H1 (cell line): ENCODE measurements at regions not wholly inside any gene's neighbourhood (a gene's known extent, or its start where the extent isn't known, plus 50 kb on each side); places are given as distances from the start of the nearest gene placed in this dataset.

Experiments used
- CTCF ChIP-seq, 3 experiments: IDR thresholded peaks; 1 replicate in 2 of 3; 2 replicates in 1 of 3; pipeline versions ENCODE4 v1.5.1 to v1.6.1; 2011; ENCODE audit warnings: low read length in 3 of 3, mild to moderate bottlenecking in 3 of 3, inconsistent platforms in 2 of 3, low read depth in 1 of 3, moderate library complexity in 1 of 3; ENCODE audit not compliant: insufficient read depth in 1 of 3; ENCODE audit errors: control extremely low read depth in 1 of 3
- E2F6 ChIP-seq: IDR thresholded peaks from 2 replicates; pipeline ENCODE4 v1.6.1; 2012; ENCODE audit warnings: inconsistent platforms
- NANOG ChIP-seq: IDR thresholded peaks from 2 replicates; pipeline ENCODE4 v1.6.1; 2011; ENCODE audit warnings: low read length, low read depth, mild to moderate bottlenecking, inconsistent platforms; ENCODE audit not compliant: insufficient read depth, poor library complexity, severe bottlenecking
- POU5F1 ChIP-seq: IDR thresholded peaks from 2 replicates; pipeline ENCODE4 v1.6.1; 2011; ENCODE audit warnings: low read depth, mild to moderate bottlenecking, low read length, moderate library complexity
- SP1 ChIP-seq: IDR thresholded peaks from 2 replicates; pipeline ENCODE4 v1.6.1; 2011; ENCODE audit warnings: low read depth, low read length
- SP2 ChIP-seq: IDR thresholded peaks from 2 replicates; pipeline ENCODE4 v1.6.1; 2012; ENCODE audit warnings: mild to moderate bottlenecking, low read length, inconsistent platforms
- SP4 ChIP-seq: IDR thresholded peaks from 2 replicates; pipeline ENCODE4 v1.6.1; 2012; ENCODE audit warnings: low read length, inconsistent platforms
- TCF12 ChIP-seq: IDR thresholded peaks from 2 replicates; pipeline ENCODE4 v1.6.1; 2011; ENCODE audit warnings: low read depth, mild to moderate bottlenecking, low read length
- YY1 ChIP-seq: IDR thresholded peaks from 2 replicates; pipeline ENCODE4 v1.6.1; 2011; ENCODE audit warnings: low read depth, mild to moderate bottlenecking, low read length

GRCh38 chr10:10551596-10552301, 465.9 kb upstream of the CELF2 start (continued):
- TF ChIP-seq CTCF (IDR thresholded peaks at IDR 0.05; ENCODE audit: control extremely low read depth in 1 of 3, insufficient read depth in 1 of 3, low read depth in 1 of 3, low read length in 3 of 3) (no peak), SP2 (no peak), SP1 (no peak), TCF12 (no peak), POU5F1 (no peak), E2F6 (no peak), YY1 (no peak), SP4 (no peak), NANOG (no peak)
